Colonic mucosa (tissue), 4 donors: ENCODE measurements at regions not wholly inside any gene's neighbourhood (a gene's known extent, or its start where the extent isn't known, plus 50 kb on each side); places are given as distances from the start of the nearest gene placed in this dataset.

ENCODE experiments used
- DNase-seq: peaks from one replicate; pipeline ENCODE4 v3.0.0-alpha.2; 2020
- H3K27ac ChIP-seq: fragments of 200-600 bp; one replicate; pipeline ENCODE4 v1.8.0; 2021
- H3K27me3 ChIP-seq: fragments of 200-600 bp; one replicate; pipeline ENCODE4 v1.8.0; 2021
- H3K36me3 ChIP-seq: fragments of 200-600 bp; one replicate; pipeline ENCODE4 v1.8.0; 2021
- H3K4me1 ChIP-seq: fragments of 200-600 bp; one replicate; pipeline ENCODE4 v1.8.0; 2021; ENCODE audit warnings: mild to moderate bottlenecking
- H3K4me3 ChIP-seq: fragments of 200-600 bp; one replicate; pipeline ENCODE4 v1.8.0; 2021
- H3K9ac ChIP-seq, 2 donors: one replicate each; pipeline ENCODE4 v1.7.0; 2013; ENCODE audit warnings: control low read depth in 2 of 2, low read depth in 2 of 2, low read length in 2 of 2
- H3K9me3 ChIP-seq: fragments of 200-600 bp; one replicate; pipeline ENCODE4 v1.8.0; 2021
- CTCF ChIP-seq: fragments of 200-600 bp; IDR thresholded peaks from one replicate; pipeline ENCODE4 v1.8.0; 2022; ENCODE audit warnings: antibody characterized with exemption, mild to moderate bottlenecking
- intact Hi-C: fragments of 100-400 bp; cut with DNase I; formaldehyde crosslinking; loops from one replicate; pipeline ENCODE4 v1.14.1; 2022
- donor health status: healthy.
- donor health status: DM: no; HTN: no; CAD: no.
- donor health status: DM: no; HTN: no; CAD: no.

GRCh38 chr2:57558312-57558711 lies 488.3 kb upstream of the VRK2 start:
- Histone ChIP-seq H3K9me3 (no peaks in the 10 kb centered on the region), H3K27ac (no peak overlapping the region), H3K4me3 (no peak overlapping the region), H3K27me3 (no peaks in the 10 kb centered on the region), H3K36me3 (no peaks in the 10 kb centered on the region), H3K9ac (no peak overlapping the region), H3K4me1 (no peaks in the 10 kb centered on the region)
- intact Hi-C loops, result no loop called here
- no peak for TF ChIP-seq CTCF
- no peak for DNase-seq

- H3K4me3 ChIP-seq, result no peak overlapping the region
- no peaks in the 10 kb centered on the region for H3K36me3 ChIP-seq
- H3K9me3 ChIP-seq, result no peaks in the 10 kb centered on the region
- no peak for TF ChIP-seq CTCF
- H3K27ac ChIP-seq, result no peak overlapping the region
- DNase-seq, result no peak
- no peaks in the 10 kb centered on the region for H3K4me1 ChIP-seq
- no peaks in the 10 kb centered on the region for H3K27me3 ChIP-seq
- no peak overlapping the region for H3K9ac ChIP-seq
- intact Hi-C loops, result no loop called here
These were observed 484.1 kb upstream of the VRK2 start for GRCh38 chr2:57562495-57562894.

GRCh38 chr2:57563015-57563414 lies 483.6 kb upstream of the VRK2 start:
- intact Hi-C loops, result no loop called here
- Histone ChIP-seq H3K36me3 (no peaks in the 10 kb centered on the region), H3K4me1 (no peaks in the 10 kb centered on the region), H3K9me3 (no peaks in the 10 kb centered on the region), H3K27me3 (no peaks in the 10 kb centered on the region), H3K27ac (no peak overlapping the region), H3K4me3 (no peak overlapping the region), H3K9ac (no peak overlapping the region)
- no peak for TF ChIP-seq CTCF
- no peak for DNase-seq

GRCh38 chr2:57567245-57567644 lies 479.4 kb upstream of the VRK2 start:
- Histone ChIP-seq H3K36me3 (no peaks in the 10 kb centered on the region), H3K27ac (no peak overlapping the region), H3K4me3 (no peak overlapping the region), H3K9ac (no peak overlapping the region), H3K9me3 (no peaks in the 10 kb centered on the region), H3K4me1 (no peaks in the 10 kb centered on the region), H3K27me3 (no peaks in the 10 kb centered on the region)
- DNase-seq, result no peak
- no peak for TF ChIP-seq CTCF
- intact Hi-C loops, result no loop called here

GRCh38 chr2:57569396-57569795 lies 477.2 kb upstream of the VRK2 start:
- no peaks in the 10 kb centered on the region for H3K36me3 ChIP-seq
- no peak overlapping the region for H3K4me3 ChIP-seq
- TF ChIP-seq CTCF, result no peak
- H3K9ac ChIP-seq, result no peak overlapping the region
- H3K9me3 ChIP-seq, result no peaks in the 10 kb centered on the region
- H3K4me1 ChIP-seq, result no peaks in the 10 kb centered on the region
- intact Hi-C loops, result no loop called here
- H3K27ac ChIP-seq, result no peak overlapping the region
- no peak for DNase-seq
- H3K27me3 ChIP-seq, result no peaks in the 10 kb centered on the region

- Histone ChIP-seq H3K27me3 (no peaks in the 10 kb centered on the region), H3K9me3 (no peaks in the 10 kb centered on the region), H3K9ac (no peak overlapping the region), H3K4me3 (no peak overlapping the region), H3K36me3 (no peaks in the 10 kb centered on the region), H3K4me1 (no peaks in the 10 kb centered on the region), H3K27ac (no peak overlapping the region)
- no peak for TF ChIP-seq CTCF
- DNase-seq, result no peak
- intact Hi-C loops, result no loop called here
These were observed 475.6 kb upstream of the VRK2 start for GRCh38 chr2:57570961-57571360.
